ENCODE measurements at regions not wholly inside any gene's neighbourhood (a gene's known extent, or its start where the extent isn't known, plus 50 kb on each side); places are given as distances from the start of the nearest gene placed in this dataset.

- Histone ChIP-seq H3K4me1 (ENCODE audit: insufficient read depth, low read length, poor library complexity, severe bottlenecking) (peaks cover 16% of the 10 kb centered on the region), H3K9me3 (ENCODE audit: low read depth, low read length, poor library complexity, severe bottlenecking) (no peaks in the 10 kb centered on the region), H3K27me3 (replicated peaks; ENCODE audit: insufficient read depth, low read depth, low read length, poor library complexity) (no peaks in the 10 kb centered on the region), H3K27ac (ENCODE audit: low read depth, low read length, poor library complexity, severe bottlenecking) (no peak overlapping the region), H3K36me3 (ENCODE audit: insufficient read depth, low read length, poor library complexity, severe bottlenecking) (no peaks in the 10 kb centered on the region), H3K4me3 (ENCODE audit: low read depth, low read length, poor library complexity, severe bottlenecking) (no peak overlapping the region)
- ChIA-PET CTCF (no interaction called here), POLR2A (ENCODE audit: low non-redundant PET) (no interaction called here)
- BruUV-seq (replicated peaks), result no TSS peak
- DNase-seq (ENCODE audit: low spot score), result no peak
- TF ChIP-seq EZH2 (IDR thresholded peaks at IDR 0.05; ENCODE audit: borderline replicate concordance, low read depth, low read length, poor library complexity, severe bottlenecking) (no peak), CTCF (conservative IDR thresholded peaks at IDR 0.05; ENCODE audit: low read depth, low read length) (no peak)
- intact Hi-C loops (cut with micrococcal nuclease; ENCODE audit: unreplicated experiment), result no loop called here
These were observed 225.3 kb upstream of the PITRM1 start for GRCh38 chr10:3397846-3398245.

GRCh38 chr10:3397231-3397630, 224.6 kb upstream of the PITRM1 start:
- no peak for TF ChIP-seq EZH2 (IDR thresholded peaks at IDR 0.05; ENCODE audit: borderline replicate concordance, low read depth, low read length, poor library complexity, severe bottlenecking)
- no peak for TF ChIP-seq CTCF (conservative IDR thresholded peaks at IDR 0.05; ENCODE audit: low read depth, low read length)
- Histone ChIP-seq H3K36me3 (ENCODE audit: insufficient read depth, low read length, poor library complexity, severe bottlenecking) (no peaks in the 10 kb centered on the region), H3K9me3 (ENCODE audit: low read depth, low read length, poor library complexity, severe bottlenecking) (no peaks in the 10 kb centered on the region), H3K4me3 (ENCODE audit: low read depth, low read length, poor library complexity, severe bottlenecking) (no peak overlapping the region), H3K27ac (ENCODE audit: low read depth, low read length, poor library complexity, severe bottlenecking) (no peak overlapping the region), H3K27me3 (replicated peaks; ENCODE audit: insufficient read depth, low read depth, low read length, poor library complexity) (no peaks in the 10 kb centered on the region), H3K4me1 (ENCODE audit: insufficient read depth, low read length, poor library complexity, severe bottlenecking) (peaks cover 10% of the 10 kb centered on the region)
- ChIA-PET CTCF (interaction anchor here (0.7 kb wide), 1 partner anchor 272 kb away, joined by 5 read pairs; no protein-coding TSS in a partner anchor), POLR2A (ENCODE audit: low non-redundant PET) (no interaction called here)
- no TSS peak for BruUV-seq (replicated peaks)
- intact Hi-C loops (cut with micrococcal nuclease; ENCODE audit: unreplicated experiment), result no loop called here
- DNase-seq (ENCODE audit: low spot score), result no peak

- Histone ChIP-seq H3K27ac (ENCODE audit: low read depth, low read length, poor library complexity, severe bottlenecking) (no peak overlapping the region), H3K27me3 (replicated peaks; ENCODE audit: insufficient read depth, low read depth, low read length, poor library complexity) (no peaks in the 10 kb centered on the region), H3K9me3 (ENCODE audit: low read depth, low read length, poor library complexity, severe bottlenecking) (no peaks in the 10 kb centered on the region), H3K36me3 (ENCODE audit: insufficient read depth, low read length, poor library complexity, severe bottlenecking) (no peaks in the 10 kb centered on the region), H3K4me1 (ENCODE audit: insufficient read depth, low read length, poor library complexity, severe bottlenecking) (no peaks in the 10 kb centered on the region), H3K4me3 (ENCODE audit: low read depth, low read length, poor library complexity, severe bottlenecking) (no peak overlapping the region)
- TF ChIP-seq EZH2 (IDR thresholded peaks at IDR 0.05; ENCODE audit: borderline replicate concordance, low read depth, low read length, poor library complexity, severe bottlenecking), result no peak
- TF ChIP-seq CTCF (conservative IDR thresholded peaks at IDR 0.05; ENCODE audit: low read depth, low read length), result no peak
- DNase-seq (ENCODE audit: low spot score), result no peak
- ChIA-PET POLR2A (ENCODE audit: low non-redundant PET) (no interaction called here), CTCF (no interaction called here)
- no TSS peak for BruUV-seq (replicated peaks)
- intact Hi-C loops (cut with micrococcal nuclease; ENCODE audit: unreplicated experiment), result no loop called here
These were observed 223.5 kb upstream of the PITRM1 start for GRCh38 chr10:3396116-3396515.

Measured in A673 (cell line).